DMS 273 (cell line): ENCODE measurements at regions not wholly inside any gene's neighbourhood (a gene's known extent, or its start where the extent isn't known, plus 50 kb on each side); places are given as distances from the start of the nearest gene placed in this dataset.

Source experiments
- DNase-seq: peaks from one replicate; lab custom pipeline; 2025; ENCODE audit not compliant: unreplicated experiment; lab: John Stamatoyannopoulos, UW

DNA sequence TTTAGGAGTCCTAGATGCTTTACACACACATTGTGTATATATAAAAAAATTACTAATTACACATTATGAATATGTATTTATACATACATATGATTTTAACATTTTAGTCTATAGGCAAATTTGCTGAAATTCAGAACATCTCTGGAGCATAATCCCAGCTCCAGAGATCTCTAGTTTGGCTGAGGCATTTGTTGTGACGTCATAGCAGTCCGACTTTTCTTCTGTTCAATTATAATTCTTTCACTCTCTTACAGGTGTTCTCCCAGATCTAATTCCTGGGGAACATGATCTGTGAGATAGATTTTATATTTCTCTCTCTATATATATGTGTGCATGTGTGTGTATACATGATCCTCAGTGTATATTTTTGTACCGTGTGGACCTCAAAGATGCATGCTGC, 1876.2 kb downstream of the EFNA5 start:
- no peak for DNase-seq

DNA sequence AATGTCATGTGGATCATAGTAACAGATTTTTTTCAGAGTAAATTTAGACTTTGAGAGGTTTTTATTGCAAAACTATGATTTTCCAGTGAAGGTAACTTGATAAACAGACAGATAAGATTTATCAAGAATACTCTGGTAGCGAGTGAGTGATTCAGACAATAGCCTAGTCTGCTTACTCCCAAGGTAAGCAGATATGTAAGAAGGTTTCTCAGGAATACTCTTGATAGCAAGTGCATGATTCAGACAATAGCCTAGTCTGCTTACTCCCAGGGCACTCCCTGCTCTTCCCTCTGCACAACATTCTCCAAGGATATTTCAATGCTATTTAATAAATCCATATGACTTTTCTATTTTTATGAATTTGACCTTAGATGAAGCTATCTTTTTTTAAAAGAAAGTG, 1881.5 kb downstream of the EFNA5 start:
- DNase-seq, result no peak

DNA sequence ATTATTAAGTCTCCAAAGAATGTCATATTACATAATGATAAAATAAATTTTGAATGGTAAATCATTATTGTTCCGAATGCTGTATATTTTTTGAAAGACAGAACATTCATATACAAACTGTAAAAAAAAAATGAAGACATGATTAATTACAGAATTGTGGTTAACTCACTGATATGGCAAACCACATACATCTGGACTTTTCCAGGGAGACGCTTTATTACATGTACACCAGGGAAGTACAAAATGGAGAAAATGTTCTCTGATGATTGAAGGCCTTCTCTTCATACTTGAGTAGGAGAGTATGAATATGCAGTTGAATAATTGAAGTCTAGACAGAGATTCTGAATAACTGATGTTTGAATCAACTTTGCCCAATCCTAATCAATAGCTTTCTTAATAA, 1886.9 kb downstream of the EFNA5 start:
- DNase-seq, result no peak

DNA sequence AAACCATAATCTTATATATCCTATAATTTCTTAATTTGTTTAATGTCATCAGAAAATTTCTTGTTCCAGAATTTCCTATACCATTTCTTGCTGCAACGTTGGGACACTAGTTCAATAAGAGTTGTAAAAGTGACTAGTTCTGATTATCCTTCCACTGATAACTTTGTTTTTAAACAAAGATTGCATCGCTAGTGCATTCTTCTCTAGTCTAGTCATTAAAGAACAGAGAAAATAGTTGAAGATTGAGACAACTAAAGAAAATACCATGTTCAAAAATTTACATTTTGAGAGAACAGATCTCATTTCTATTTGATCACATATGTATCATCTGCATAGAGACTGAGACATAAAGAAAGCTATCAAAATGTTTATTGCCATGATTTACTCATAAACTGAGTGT, 1888.2 kb downstream of the EFNA5 start:
- no peak for DNase-seq

DNA sequence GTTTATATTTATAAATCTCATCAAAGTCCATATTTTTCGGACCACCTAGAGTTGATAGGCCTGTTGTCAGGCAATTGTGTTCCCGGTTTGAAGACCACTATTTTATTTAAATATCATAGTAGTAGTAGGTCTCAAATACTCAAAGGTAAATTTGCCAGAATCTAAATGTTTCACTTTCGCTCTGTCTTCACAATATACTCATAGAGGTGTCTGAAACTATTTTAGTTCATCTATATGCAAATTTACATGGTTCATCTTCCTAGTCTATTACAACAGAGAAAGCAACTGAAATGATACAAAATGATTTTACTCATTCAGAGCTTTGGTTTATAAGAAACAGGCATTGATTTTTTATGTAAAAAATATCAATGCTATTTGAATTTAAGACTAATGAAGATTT, 1897.5 kb downstream of the EFNA5 start:
- no peak for DNase-seq

DNA sequence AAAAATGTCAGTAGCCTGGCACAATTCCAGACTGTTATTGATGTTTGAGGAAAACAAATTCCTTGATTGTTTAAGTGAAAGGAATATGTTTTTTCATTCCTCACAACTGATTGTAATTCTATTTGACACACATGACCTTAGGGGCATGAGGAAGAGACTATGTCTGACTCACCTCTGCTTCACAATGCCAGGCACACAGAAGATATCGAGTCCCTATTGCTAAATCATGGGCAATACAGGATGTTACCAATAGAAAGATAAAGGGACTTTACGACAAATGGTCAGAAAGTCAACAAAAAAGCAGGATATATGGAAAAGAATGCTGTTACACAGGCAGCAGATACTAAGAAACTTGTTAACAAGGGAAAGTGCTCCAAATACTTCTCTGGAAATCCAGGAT, 1903.5 kb downstream of the EFNA5 start:
- no peak for DNase-seq

DNA sequence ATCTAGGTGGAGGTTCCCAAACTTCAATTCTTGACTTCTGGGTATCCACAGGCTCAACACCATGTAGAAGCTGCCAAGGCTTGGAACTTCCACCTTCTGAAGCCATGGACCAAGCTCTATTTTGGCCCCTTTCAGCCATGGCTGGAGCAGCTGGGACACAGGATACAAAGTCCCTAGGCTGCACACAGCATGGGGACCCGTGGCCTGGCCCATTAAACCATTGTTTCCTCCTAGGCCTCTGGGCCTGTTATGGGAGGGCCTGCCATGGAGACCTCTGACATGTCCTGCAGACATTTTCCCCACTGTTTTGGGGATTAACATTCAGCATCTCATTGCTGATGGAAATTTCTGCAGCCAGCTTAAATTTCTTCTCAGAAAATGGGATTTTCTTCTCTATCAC, 1908.0 kb downstream of the EFNA5 start:
- no peak for DNase-seq

DNA sequence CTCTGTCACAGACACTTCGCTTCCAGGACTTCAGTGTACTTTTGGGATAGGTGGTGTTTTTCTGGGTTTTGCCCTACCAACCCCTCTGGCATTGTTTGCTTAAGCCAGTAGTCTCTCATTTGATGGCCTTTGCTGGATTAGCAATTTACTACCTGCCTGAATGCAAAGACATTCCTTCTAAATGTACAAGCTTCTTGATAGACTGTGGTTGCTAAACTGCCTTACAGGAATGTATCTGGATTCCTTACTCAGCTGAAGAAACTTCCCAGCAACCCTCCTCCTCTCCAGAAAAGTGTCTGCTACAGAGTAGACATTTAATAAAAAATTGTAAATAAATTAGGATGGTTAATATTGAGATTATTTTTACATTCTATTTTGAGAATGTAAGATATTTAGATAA, 1916.7 kb downstream of the EFNA5 start:
- DNase-seq, result no peak

DNA sequence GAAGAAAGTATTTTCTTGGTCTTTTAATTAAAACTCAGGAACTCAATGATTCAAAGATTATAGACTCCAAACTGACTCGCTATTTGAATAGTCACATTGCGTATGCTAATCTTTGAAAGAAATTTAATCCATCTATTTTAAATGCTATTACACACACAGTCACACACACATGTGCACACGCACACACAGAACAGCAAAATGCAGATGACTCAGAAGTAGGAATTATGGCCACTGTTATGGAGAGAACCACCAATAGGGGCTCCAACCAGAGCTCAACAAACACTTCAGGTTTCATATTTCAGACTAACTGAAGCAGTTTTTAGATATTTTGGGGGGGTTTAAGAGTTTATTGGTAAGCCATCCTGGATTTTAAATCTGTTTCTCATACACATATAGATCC, 1917.9 kb downstream of the EFNA5 start:
- peak; percentile 4 for DNase-seq

DNA sequence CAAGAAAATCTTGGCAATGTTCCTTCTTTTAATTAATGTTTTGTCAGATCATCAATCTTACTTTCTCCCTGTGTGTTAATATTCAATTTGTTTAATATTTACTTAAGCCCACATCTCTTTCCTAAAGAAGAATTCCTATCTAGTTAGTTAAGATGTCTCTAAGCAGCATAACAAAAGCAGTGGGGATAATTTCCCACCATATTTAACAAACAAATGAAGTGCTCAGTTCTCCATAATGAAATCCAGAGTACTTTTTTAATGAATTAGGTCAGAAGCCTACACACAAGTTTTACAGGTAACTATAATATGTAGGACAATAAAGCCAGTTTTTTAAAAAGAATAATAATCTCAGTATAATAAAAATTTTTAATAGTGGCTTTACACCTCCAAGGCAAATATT, 1918.8 kb downstream of the EFNA5 start:
- DNase-seq, result no peak

DNA sequence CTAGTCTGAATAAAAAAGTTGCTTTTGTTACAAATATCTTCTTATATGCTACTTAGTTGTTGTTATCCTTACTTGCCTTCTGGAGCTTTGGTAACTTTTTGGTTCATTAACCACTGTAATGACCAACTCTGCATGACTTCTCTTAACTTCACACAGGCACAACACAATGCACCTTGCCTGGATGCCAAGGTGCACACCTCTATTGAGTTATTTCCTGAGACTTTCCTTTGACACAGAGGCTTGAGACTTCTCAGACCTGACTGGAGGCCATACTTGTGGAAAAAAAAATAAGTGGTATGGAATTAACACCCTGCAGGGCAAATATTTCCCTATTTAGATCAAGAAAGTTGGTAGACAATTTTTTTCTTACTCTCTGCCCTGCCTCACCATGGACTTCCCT, 1925.6 kb downstream of the EFNA5 start:
- no peak for DNase-seq

DNA sequence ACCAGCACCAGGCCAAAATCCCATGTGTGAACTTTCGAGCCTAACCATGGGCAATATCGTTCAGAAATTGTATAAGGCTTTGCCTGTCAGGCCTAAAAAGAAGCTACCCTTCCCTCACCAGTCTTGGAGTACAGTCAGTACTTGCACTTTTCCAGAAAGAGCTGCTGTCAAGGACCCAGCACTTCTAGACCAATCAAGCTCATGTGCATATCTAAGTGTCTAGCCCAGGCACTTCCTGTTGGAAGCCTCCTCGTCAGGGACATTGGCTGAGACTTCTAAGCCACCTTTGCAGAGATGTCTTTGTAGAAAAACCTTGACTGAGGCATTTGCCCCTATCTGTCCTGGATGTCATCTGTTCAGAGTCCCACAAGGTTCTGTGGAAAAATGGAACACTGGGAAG, 1930.5 kb downstream of the EFNA5 start:
- DNase-seq, result no peak

DNA sequence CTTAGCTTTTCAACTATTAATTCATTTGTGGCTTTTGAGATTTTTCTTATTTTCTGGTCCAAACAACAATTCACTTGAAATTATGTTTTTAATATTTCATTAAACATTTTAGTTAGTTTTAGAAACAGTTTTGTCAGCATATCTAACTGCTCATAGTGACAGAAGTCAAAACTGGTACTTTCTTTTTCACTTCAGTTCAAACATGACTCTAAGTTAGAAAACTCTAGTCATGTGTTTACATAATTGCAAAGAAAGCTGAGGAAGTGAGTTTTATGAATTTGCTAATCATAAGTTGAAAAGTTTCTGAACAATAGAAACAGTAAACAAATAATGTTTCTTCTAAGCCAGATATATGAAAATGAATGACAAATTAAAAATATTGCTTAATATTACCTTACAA, 1931.0 kb downstream of the EFNA5 start:
- DNase-seq, result no peak

DNA sequence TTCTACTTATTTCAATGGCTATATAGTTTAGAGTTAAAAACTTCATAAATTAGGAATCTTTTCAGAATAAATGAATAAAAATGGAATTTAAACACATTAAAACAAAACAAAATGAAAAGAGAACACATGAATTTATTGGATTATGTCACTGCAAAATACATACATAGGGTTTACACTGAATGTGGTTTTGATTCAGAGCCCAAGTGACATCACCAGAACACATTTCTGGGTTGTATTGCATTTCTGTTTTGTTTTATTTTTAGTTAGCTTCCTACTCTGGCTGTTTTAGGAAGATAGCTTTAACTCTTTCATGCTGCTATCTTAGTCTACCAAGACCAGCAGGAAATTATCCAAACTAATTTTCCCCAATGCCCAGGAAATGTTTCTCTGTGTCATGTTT, 1935.0 kb downstream of the EFNA5 start:
- DNase-seq, result no peak

DNA sequence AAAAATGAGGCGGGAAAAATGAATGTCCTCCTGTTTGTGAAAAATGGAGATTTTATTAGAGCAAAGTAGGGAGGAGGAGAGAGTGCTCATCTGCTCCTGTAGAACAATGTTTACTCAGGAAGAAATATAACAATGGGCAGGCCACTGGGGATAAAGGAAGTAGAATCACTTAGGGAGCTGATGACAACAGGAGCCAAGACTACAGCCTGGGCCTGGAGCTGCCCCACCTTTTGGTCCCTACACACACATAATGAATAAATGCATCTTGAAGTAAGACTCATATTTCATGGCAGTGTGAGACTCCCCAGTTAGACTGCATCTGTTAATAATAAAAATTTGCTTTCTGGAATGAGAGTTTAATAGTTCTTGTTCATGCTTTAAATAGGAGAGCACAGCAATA, 1939.8 kb downstream of the EFNA5 start:
- no peak for DNase-seq

DNA sequence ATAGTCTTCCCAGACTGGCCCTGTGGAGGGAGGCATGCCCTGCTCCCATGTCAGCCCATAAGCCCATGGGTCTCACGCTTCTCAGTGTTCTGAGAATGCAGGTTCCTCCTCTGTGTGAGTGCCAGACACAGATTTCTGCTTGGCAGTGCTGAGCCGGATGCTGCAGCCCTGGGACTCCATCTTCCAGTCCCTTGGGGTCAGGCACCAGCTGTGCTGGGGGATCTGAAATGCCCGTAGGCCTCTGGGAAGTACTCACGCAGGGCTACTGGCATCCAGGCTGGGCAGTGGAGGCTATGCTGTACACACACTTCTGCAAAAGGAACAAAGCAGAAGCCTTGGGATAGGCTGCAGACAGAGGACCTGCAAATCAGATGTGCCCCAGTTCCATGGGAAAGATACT, 1944.6 kb downstream of the EFNA5 start:
- no peak for DNase-seq

DNA sequence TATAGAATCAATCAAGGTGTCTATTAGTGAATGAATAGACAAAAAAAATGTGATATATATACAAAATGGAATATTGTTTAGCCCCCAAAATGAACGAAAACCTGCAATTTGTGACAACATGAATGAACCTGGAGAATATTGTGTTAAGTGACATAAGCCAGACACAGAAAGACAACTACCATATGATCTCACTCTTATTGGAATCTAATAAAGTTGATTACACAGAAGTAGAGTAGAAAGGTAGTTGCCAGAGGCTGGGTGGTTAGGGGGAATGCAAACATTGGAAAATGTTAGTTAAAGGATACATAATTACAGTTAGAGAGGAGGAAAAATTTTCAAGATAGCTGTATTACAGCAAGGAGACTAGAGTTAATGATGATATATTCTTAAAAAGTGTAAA, 1962.3 kb downstream of the EFNA5 start:
- DNase-seq, result no peak

DNA sequence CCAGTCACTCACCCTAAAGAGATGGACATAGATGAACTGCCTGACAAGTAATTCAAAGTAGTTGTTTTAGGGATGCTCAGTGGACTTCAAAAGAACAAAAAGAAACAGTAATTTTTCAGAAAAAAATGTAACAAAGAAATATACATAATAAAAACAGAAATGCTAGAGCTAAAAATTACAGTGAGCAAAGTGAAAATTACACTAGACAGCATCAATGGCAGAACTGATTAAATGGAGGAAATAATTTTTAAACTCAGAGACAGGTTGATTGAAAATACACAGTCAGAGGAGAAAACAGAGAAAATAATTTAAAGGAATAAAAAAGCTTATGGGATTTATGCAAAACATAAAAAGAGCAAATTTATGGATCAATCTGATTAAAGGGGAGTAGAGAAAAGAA, 1968.4 kb downstream of the EFNA5 start:
- no peak for DNase-seq

DNA sequence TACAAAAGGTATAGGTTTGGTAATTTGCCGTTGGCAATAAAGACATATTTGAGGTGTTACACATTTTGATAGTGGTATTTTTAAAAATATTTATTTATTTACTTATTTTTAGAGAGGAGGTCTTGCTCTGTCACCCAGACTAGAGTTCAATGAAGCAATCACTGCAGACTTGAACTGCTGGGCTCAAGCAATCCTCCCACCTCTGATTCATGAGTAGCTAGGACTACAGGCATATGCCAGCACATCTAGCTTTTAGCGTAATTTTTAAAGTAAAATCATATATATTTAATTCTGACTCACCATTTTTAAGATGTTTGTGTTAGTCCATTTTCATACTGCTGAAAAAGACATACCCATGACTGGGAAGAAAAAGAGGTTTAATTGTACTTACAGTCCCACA, 1974.3 kb downstream of the EFNA5 start:
- no peak for DNase-seq

DNA sequence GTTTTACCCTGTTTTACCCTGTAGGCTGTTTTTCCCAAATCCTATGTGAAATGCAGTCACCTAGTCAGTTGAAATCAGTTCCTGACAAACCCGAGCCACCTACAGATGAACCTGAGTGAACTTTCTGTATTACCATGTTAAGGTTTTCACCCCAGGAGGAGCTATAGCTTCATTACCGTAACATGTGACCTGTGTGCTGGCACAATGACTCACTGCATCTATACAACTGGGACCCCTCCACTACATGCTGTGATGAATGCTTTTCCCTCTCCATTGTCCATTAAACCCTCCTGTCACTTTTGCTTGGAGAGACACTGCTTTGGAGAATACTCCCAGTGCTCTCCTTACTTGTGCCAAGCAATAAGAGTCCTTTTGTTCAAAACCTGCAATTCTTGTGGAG, 1974.8 kb downstream of the EFNA5 start:
- DNase-seq, result no peak

DNA sequence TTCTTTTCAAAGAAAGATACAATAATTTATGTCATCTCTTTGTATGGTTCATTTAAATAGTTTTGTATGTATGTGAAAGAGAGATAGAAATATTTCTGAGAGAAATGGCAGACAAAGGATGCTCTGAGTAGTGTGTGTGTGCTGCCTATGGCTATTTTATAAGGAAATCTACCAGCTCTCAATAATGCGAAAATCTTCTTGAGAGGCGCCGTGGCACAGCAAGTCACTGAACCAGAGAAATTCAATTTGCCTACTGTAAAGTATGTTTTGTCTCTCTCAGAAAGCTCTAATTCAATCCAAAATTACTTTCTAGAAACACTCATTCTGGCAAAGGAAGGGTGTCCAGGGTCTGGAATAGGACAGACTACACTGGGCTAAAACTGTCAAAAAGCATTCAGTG, 1981.1 kb downstream of the EFNA5 start:
- no peak for DNase-seq

DNA sequence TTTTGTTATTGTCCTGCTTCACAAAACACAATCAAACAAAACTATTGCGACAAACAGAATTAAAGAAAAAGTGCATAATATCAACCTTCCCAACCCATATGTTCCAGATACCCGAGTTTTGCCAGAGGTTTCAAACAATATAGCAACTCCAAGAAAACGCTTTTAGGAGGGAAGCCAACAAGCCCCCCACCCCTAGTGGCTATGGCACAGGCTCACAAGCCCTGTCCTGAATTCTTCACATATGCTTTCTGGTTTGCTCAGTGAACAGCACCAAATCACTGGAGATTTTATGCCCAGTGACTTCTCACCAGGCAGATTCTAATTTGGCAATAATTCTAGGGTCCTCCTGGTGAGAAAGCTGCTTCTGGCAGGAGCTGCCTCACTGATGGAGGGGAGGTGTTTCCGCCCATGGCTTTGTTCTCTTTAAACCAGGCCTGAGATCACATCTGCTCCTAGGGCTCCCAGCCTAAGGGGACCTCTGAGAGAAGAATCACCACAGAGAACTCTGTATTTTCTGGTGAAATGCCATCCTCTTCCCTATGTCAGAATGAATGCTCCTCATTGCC, 1982.4 kb downstream of the EFNA5 start:
- peak; percentile 4 for DNase-seq

DNA sequence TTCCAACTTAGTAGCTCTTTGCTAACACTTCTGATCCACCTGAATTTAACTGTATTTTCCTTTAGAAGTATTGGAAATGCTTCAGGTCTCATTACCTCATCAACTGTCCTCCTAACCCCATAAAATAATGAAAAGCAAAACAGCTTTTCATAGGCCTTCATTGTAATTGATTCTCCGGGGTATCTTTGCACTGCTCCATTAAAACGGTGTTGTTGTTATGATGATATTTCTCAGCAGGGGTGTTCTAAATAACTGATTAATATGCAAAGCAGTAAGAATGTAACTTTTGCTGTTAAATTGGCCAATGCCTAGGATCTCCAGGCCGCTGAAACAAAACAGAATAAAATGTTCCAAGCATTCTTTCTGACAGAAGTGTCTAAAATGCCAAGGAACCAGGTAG, 1983.2 kb downstream of the EFNA5 start:
- no peak for DNase-seq

DNA sequence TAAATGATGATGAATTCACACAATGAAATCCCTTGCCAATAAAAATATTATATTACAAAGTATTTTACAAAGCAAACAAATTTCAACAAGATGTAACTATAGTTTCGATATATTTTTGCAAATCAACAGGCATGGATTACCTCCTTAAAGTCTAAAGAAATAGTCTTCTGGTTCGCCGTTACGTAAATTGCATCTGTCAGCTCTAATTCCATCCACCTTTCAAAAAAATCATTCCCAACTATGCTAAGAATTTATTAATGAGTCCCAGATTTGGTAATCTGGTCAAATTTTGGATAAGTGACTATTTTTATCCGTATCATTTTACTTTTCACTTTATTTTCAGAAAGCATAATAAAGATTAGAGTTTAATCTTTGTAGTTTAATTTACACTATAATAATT, 1984.9 kb downstream of the EFNA5 start:
- no peak for DNase-seq
